CD4-positive, alpha-beta T cell (primary cell): ENCODE measurements at regions not wholly inside any gene's neighbourhood (a gene's known extent, or its start where the extent isn't known, plus 50 kb on each side); places are given as distances from the start of the nearest gene placed in this dataset.

ENCODE experiments used
- ATAC-seq: fragments of 200-7000 bp; cut with Tn5 transposase; one replicate; pipeline ENCODE4 v1.10.0; 2022; ENCODE audit warnings: mild to moderate bottlenecking; ENCODE audit not compliant: poor library complexity
- CTCF ChIA-PET: fragments of 350-600 bp; sonication (Branson Sonifier 250); formaldehyde crosslinking; loops from one replicate; lab custom pipeline; 2021; ENCODE audit warnings: antibody characterized with exemption, inconsistent platforms; lab: Charles Lee
- POLR2A ChIA-PET: fragments of 350-600 bp; sonication (Branson Sonifier 250); formaldehyde crosslinking; loops from one replicate; lab custom pipeline; 2021; ENCODE audit warnings: antibody characterized with exemption, inconsistent platforms; lab: Charles Lee
- DNase-seq, 14 experiments: peaks; one replicate each; pipeline ENCODE4 v3.0.0-alpha.2; 2013 to 2020; ENCODE audit warnings: mixed read lengths in 2 of 14
- H3K27ac ChIP-seq, 2 donors: one replicate each; pipeline versions ENCODE4 v1.5.1 to v1.7.0; 2013; ENCODE audit warnings: low read length in 2 of 2, low read depth in 1 of 2, mild to moderate bottlenecking in 1 of 2
- H3K27me3 ChIP-seq, 2 experiments: 1 replicate in 1 of 2; 2 replicates in 1 of 2; pipeline versions ENCODE4 v1.6.1 to v1.7.0; 2013; ENCODE audit warnings: low read length in 2 of 2, control low read depth in 1 of 2, mild to moderate bottlenecking in 1 of 2, moderate library complexity in 1 of 2; ENCODE audit not compliant: insufficient read depth in 2 of 2, control insufficient read depth in 1 of 2
- H3K36me3 ChIP-seq: one replicate; pipeline ENCODE4 v1.6.1; 2013; ENCODE audit warnings: low read length, control low read depth; ENCODE audit not compliant: insufficient read depth
- H3K4me1 ChIP-seq: one replicate; pipeline ENCODE4 v1.6.1; 2013; ENCODE audit warnings: low read length, control low read depth; ENCODE audit not compliant: insufficient read depth
- H3K4me3 ChIP-seq: one replicate; pipeline ENCODE4 v1.5.1; 2013; ENCODE audit warnings: mild to moderate bottlenecking, low read length, moderate library complexity
- H3K9me3 ChIP-seq, 2 experiments: 1 replicate in 1 of 2; 2 replicates in 1 of 2; pipeline versions ENCODE4 v1.6.1 to v1.7.0; 2013; ENCODE audit warnings: low read length in 2 of 2, mild to moderate bottlenecking in 2 of 2, control low read depth in 1 of 2, moderate library complexity in 1 of 2; ENCODE audit not compliant: control insufficient read depth in 1 of 2, insufficient read depth in 1 of 2
- H3K27ac Mint-ChIP-seq: one replicate; pipeline ENCODE4 v1.8.0; 2020; ENCODE audit warnings: mixed read lengths
- H3K27me3 Mint-ChIP-seq: one replicate; pipeline ENCODE4 v1.8.0; 2021; ENCODE audit warnings: mixed read lengths
- H3K36me3 Mint-ChIP-seq: one replicate; pipeline ENCODE4 v1.8.0; 2021; ENCODE audit warnings: low read depth, mixed read lengths
- H3K4me1 Mint-ChIP-seq: one replicate; pipeline ENCODE4 v1.8.0; 2021; ENCODE audit warnings: low read depth, mixed read lengths
- H3K4me3 Mint-ChIP-seq: one replicate; pipeline ENCODE4 v1.8.0; 2020; ENCODE audit warnings: mild to moderate bottlenecking, mixed read lengths
- H3K9me3 Mint-ChIP-seq: one replicate; pipeline ENCODE4 v1.8.0; 2020; ENCODE audit warnings: mixed read lengths
- CTCF ChIP-seq: fragments of 200-600 bp; IDR thresholded peaks from one replicate; pipeline ENCODE4 v1.8.0; 2022; ENCODE audit warnings: antibody characterized with exemption, mild to moderate bottlenecking
- intact Hi-C, 2 experiments: fragments of 100-400 bp; cut with DNase I in 1 of 2; cut with micrococcal nuclease in 1 of 2; formaldehyde crosslinking; loops; one replicate each; pipeline versions ENCODE4 v1.15.1 to v1.9.0; 2023 to 2025; cut with DNase I, micrococcal nuclease

- H3K27ac Mint-ChIP-seq = no peak overlapping the region
- Histone ChIP-seq H3K4me1 (no peaks in the 10 kb centered on the region), H3K27ac (no peak overlapping the region), H3K9me3 (peaks cover 0 to 5% of the 10 kb centered on the region in 2 experiments), H3K36me3 (no peaks in the 10 kb centered on the region), H3K27me3 (no peaks in the 10 kb centered on the region), H3K4me3 (no peak overlapping the region)
- CTCF ChIA-PET = no interaction called here
- TF ChIP-seq CTCF = no peak
- no peak for DNase-seq
- no peaks in the 10 kb centered on the region for H3K27me3 Mint-ChIP-seq
- ATAC-seq = no peak
- H3K4me3 Mint-ChIP-seq = no peak overlapping the region
- H3K9me3 Mint-ChIP-seq = peaks cover 6% of the 10 kb centered on the region
- H3K36me3 Mint-ChIP-seq = no peaks in the 10 kb centered on the region
- H3K4me1 Mint-ChIP-seq = no peaks in the 10 kb centered on the region
- POLR2A ChIA-PET = no interaction called here
- intact Hi-C loops = no loop called here
These were observed 179.4 kb downstream of the OGFRL1 start for GRCh38 chr6:71468038-71468437.

GRCh38 chr6:71468841-71469700, 180.5 kb downstream of the OGFRL1 start:
- CTCF ChIA-PET = no interaction called here
- Histone ChIP-seq H3K9me3 (peaks cover 0 to 5% of the 10 kb centered on the region in 2 experiments), H3K4me1 (no peaks in the 10 kb centered on the region), H3K27me3 (no peaks in the 10 kb centered on the region), H3K27ac (no peak overlapping the region), H3K4me3 (no peak overlapping the region), H3K36me3 (no peaks in the 10 kb centered on the region)
- TF ChIP-seq CTCF = no peak
- no peak overlapping the region for H3K27ac Mint-ChIP-seq
- POLR2A ChIA-PET = no interaction called here
- H3K9me3 Mint-ChIP-seq = peaks cover 6% of the 10 kb centered on the region
- no peaks in the 10 kb centered on the region for H3K36me3 Mint-ChIP-seq
- ATAC-seq (no peak), DNase-seq (no peak)
- no peak overlapping the region for H3K4me3 Mint-ChIP-seq
- intact Hi-C loops = no loop called here
- peaks cover 5% of the 10 kb centered on the region for H3K27me3 Mint-ChIP-seq
- H3K4me1 Mint-ChIP-seq = no peaks in the 10 kb centered on the region

- ChIA-PET POLR2A (no interaction called here), CTCF (no interaction called here)
- H3K27me3 Mint-ChIP-seq = peaks cover 5% of the 10 kb centered on the region
- Histone ChIP-seq H3K36me3 (no peaks in the 10 kb centered on the region), H3K4me1 (no peaks in the 10 kb centered on the region), H3K9me3 (no peaks in the 10 kb centered on the region), H3K27me3 (no peaks in the 10 kb centered on the region), H3K4me3 (no peak overlapping the region), H3K27ac (no peak overlapping the region)
- DNase-seq (no peak), ATAC-seq (no peak)
- no peak for TF ChIP-seq CTCF
- no peaks in the 10 kb centered on the region for H3K9me3 Mint-ChIP-seq
- no peaks in the 10 kb centered on the region for H3K36me3 Mint-ChIP-seq
- intact Hi-C loops = no loop called here
- no peak overlapping the region for H3K4me3 Mint-ChIP-seq
- H3K4me1 Mint-ChIP-seq = no peaks in the 10 kb centered on the region
- H3K27ac Mint-ChIP-seq = no peak overlapping the region
These were observed 183.1 kb downstream of the OGFRL1 start for GRCh38 chr6:71471718-71472117.
